Gastroesophageal sphincter (tissue), 2 donors: ENCODE measurements at regions not wholly inside any gene's neighbourhood (a gene's known extent, or its start where the extent isn't known, plus 50 kb on each side); places are given as distances from the start of the nearest gene placed in this dataset.

ENCODE experiments used
- EP300 ChIP-seq: sonication (generic); formaldehyde crosslinking; IDR thresholded peaks from one replicate; pipeline ENCODE4 v1.6.1; 2017; ENCODE audit warnings: antibody characterized with exemption, mild to moderate bottlenecking
- POLR2AphosphoS5 ChIP-seq: sonication (generic); formaldehyde crosslinking; IDR thresholded peaks from one replicate; pipeline ENCODE4 v1.6.1; 2017; ENCODE audit warnings: antibody characterized with exemption

- no peak for TF ChIP-seq EP300
- no peak for TF ChIP-seq POLR2AphosphoS5
Measured at GRCh38 chr20:12083269-12083668, 165.6 kb downstream of the BTBD3 start.
